NCI-H446 (cell line): ENCODE measurements at regions not wholly inside any gene's neighbourhood (a gene's known extent, or its start where the extent isn't known, plus 50 kb on each side); places are given as distances from the start of the nearest gene placed in this dataset.

ENCODE experiments used
- DNase-seq, 2 experiments: peaks; one replicate each; lab custom pipeline; 2025; lab: John Stamatoyannopoulos, UW

DNA sequence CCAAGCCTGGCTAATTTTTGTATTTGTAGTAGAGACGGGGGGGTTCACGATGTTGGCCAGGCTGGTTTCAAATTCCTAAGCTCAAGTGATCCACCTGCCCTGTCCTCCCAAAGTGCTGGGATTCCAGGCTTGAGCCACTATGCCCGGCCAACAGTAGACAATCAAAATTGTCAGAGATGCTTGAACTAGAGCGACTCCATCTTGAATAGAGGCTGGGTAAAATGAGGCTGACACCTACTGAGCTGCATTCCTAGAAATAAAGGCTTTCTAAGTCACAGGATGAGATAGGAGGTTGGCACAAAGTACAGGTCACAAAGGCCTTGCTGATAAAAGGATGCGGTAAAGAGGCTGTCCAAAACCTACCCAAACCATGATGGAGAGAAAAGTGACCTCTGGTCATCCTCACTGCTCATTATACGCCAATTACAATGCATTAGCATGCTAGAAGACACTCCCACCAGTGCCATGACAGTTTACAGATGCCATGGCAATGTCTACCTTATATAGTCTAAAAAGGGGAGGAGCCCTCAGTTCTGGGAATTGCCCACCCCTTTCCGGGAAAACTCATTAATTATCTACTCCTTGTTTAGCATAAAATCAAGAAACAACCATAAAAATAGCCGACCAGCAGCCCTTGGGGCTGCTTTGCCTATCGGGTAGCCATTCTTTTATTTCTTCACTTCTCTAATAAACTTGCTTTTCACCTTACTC lies 134.5 kb downstream of the BAMBI start:
- DNase-seq = no peak

- no peak for DNase-seq
These were observed 135.4 kb downstream of the BAMBI start for GRCh38 chr10:28812384-28813372.

- no peak for DNase-seq
These were observed 138.4 kb downstream of the BAMBI start for GRCh38 chr10:28815681-28816080.

DNA sequence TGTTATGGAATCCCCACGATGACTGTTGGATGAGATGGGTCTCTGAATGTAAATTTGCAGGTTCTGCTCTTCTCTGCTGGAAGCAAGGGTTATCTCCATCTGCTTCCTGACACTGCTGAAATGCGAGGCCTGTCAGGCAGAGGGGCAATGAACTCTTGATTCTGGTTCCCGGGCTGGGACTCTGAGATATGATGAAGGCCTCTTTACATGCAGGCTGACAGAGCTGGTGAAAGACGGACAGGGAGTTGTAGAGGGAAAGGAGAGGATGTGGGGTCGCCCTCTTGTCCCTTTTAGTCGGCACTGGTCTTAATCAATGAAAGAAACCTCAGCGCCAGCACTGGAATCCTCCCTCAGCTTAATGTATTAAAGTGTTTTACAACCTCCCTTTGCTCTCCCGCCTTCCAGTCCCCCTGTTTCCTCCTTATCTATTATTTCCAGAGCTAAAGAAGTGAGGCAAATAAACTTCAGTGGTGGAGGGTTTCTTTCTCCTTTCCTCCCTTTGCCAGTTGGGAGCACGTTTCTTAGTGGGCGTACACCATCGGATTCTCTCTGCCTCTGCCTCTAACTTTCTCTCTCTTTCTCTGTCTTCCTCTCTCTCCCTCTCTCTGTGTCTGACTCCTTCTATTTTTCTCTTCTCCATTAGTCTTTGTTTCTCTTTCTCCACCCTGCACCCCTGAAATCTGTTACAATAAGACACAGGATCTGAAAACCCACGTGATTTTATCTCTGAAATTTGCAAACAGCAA lies 145.6 kb downstream of the BAMBI start:
- DNase-seq = no peak

GRCh38 chr10:28823501-28824075 lies 146.3 kb downstream of the BAMBI start:
- no peak for DNase-seq

DNA sequence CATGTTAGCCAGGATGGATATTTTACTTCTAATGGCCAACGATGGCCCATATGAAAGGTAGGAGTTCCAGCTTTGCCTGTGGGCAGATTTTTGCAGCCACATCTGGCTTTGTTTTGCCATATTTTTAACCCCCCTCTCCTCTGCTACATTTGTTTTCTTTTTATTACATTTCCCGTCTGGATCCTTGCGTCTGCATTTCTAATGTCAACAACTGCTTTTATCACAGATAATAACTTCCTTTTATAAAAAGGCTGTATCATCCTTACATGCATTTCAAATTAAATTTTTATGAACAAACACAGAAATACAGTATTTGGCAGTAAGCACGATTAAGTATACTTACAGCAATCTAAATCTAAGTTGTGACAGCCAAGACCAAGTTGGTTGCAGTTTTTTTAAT lies 156.0 kb downstream of the BAMBI start:
- no peak for DNase-seq

DNA sequence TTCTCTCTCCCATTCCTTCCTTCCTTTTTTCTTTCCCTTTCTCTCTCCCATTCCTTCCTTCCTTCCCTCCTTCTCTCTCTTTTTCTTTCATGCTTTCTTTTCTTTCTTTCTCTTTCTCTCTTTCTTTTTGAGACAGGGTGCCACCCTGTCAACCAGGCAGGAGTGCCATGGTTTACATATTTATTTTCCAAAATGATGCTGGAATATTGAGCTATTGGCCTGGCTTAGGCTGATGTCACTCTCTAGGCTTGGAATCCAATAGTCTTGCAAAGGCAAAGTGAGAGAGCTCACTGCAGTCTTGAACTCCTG lies 159.1 kb downstream of the BAMBI start:
- DNase-seq = no peak

DNA sequence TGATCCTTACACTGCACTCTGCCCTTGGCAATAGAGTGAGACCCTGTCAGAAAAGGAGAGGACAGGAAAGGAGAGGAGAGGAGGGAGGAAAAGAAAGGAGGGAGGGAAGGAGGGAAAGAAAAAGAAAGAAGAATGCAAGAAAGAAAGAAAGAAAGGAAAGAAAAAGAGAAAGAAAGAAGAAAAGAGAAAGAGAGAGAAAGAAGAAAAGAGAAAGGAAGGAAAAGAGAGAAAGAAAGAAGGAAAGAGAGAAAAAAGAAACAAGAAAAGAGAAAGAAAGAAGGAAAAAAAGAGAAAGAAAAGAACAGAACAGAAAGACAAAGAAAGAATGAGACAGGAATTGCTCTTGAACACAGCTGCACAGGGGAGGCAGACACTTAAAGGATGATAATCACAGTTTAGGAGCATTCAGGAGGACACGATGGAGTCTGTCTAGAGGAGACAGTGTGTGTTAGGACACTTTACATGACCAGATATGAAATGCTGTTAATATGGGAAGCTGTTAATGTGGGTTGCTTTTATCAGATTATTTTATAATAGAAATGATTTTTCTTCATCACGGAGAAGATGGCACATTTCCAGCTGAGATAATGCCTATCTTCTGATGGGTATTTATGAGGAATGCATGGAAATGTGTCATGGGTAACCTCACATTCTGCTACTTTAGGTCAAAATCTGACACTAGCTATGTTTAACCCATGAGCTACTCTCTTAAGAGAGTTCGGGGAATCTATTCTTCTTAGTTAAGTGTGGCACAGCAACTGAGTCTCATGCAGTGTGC lies 160.5 kb downstream of the BAMBI start:
- no peak for DNase-seq

GRCh38 chr10:28838908-28839307 lies 161.6 kb downstream of the BAMBI start:
- no peak for DNase-seq

GRCh38 chr10:28839600-28840007 lies 162.3 kb downstream of the BAMBI start:
- no peak for DNase-seq

GRCh38 chr10:28840202-28840601 lies 162.9 kb downstream of the BAMBI start:
- DNase-seq = no peak

- DNase-seq = no peak
These were observed 163.7 kb downstream of the BAMBI start for GRCh38 chr10:28840971-28841370.

GRCh38 chr10:28841625-28842024 lies 164.3 kb downstream of the BAMBI start:
- no peak for DNase-seq

DNA sequence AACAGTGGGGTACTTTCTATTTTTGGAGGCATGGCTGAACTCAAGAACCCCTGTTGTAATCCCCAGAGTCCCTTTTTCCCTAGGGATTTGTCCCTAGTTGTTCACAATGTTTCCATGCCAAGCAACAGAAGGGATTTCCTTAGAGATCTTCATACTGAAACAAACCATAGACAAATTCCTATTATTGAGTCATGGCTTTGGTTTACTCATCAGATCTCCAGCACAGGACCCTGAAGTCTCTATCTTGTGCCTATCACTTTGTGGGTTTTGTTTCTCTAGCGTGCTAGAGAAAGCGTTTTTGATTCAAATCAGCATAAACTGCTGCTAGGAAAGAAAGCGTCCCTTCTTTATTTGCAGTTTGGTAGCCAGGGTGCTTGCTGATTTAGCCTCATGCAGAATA lies 165.0 kb downstream of the BAMBI start:
- no peak for DNase-seq

GRCh38 chr10:28845009-28845682 lies 167.8 kb downstream of the BAMBI start:
- DNase-seq = no peak

DNA sequence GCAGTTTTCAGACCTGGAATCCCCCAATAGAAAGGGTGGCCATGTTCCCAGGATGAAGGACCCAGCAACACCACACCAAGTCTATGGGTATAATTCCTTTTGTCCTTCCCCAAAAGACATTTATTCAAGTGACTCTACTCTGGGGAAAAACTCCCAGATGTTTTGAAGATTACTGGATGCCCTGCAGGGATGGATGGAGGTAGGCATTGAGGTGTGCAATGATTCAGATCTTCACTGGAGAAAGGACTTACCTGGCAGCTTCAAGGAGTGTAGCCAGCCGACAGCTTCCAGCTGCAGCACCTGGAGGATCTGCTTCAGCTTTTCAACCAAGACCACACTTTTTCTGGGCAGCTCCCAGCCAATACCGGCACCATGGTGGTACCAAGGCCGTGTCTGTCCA lies 172.0 kb downstream of the BAMBI start:
- no peak for DNase-seq

DNA sequence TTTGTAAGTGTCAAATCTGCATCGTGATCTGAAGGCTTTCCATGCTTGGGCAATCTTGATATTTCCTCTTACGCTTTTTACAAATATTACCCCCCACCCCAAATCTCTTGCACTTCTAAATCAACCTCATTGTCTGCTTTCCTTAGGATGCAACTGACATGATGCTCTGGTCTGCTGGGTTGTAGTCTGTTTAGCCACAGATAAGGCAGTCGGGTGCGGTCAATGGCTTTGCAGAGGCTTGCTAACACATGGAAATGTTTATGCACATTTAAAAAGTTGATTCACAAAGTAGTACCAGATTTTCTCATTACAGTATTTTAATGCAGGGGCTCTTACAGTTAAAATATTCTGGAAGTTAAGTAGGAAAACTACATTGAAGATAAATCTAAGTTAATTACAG lies 172.5 kb downstream of the BAMBI start:
- DNase-seq = no peak

GRCh38 chr10:28850784-28851183 lies 173.5 kb downstream of the BAMBI start:
- no peak for DNase-seq

DNA sequence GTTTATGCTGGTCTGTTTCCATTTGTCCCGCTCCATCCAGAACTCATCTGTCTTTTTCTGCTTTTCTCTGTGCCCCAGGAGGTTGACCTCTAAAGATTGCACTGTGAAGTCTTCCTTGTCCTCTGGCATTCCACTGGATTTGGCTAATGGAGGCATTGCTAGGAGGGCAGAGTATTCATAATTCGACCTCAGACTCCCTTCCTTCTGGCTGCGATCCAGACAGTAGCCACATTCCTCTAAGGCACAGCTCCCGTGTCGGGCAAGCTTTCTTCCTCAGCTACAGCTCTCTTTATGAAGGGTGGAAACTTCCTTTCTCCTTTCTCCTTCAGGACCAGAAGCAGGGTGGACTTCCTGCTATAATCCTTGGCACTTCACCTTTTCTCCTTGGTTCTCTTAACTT lies 175.9 kb downstream of the BAMBI start:
- no peak for DNase-seq

- no peak for DNase-seq
These were observed 179.8 kb downstream of the BAMBI start for GRCh38 chr10:28857164-28857563.

- DNase-seq = no peak
These were observed 181.3 kb downstream of the BAMBI start for GRCh38 chr10:28858646-28859045.
